Loucy (cell line): ENCODE measurements at regions not wholly inside any gene's neighbourhood (a gene's known extent, or its start where the extent isn't known, plus 50 kb on each side); places are given as distances from the start of the nearest gene placed in this dataset.

ENCODE experiments used
- H2AFZ ChIP-seq: fragments of 200-600 bp; sonication (generic); 2 replicates; pipeline ENCODE4 v1.6.0; 2016; ENCODE audit warnings: antibody characterized with exemption, mild to moderate bottlenecking, low read length, moderate library complexity
- H3F3A ChIP-seq: fragments of 200-600 bp; 2 replicates; pipeline ENCODE4 v1.6.0; 2016; ENCODE audit warnings: antibody characterized with exemption, low read depth, mild to moderate bottlenecking
- H3K27me3 ChIP-seq: fragments of 200-600 bp; sonication (generic); 2 replicates; pipeline ENCODE4 v1.6.1; 2014; ENCODE audit warnings: low read length, mild to moderate bottlenecking; ENCODE audit not compliant: insufficient read depth, poor library complexity, severe bottlenecking
- H3K36me3 ChIP-seq: fragments of 200-600 bp; sonication (generic); 2 replicates; pipeline ENCODE4 v1.6.1; 2016; ENCODE audit warnings: low read length; ENCODE audit not compliant: insufficient read depth
- H3K4me1 ChIP-seq: fragments of 200-600 bp; sonication (generic); 2 replicates; pipeline ENCODE4 v1.5.1; 2014; ENCODE audit warnings: low read length, mild to moderate bottlenecking; ENCODE audit not compliant: insufficient read depth, poor library complexity, severe bottlenecking
- H3K4me2 ChIP-seq: fragments of 200-600 bp; sonication (generic); 2 replicates; pipeline ENCODE4 v1.6.0; 2014; ENCODE audit warnings: antibody characterized with exemption, low read length, low read depth, mild to moderate bottlenecking; ENCODE audit not compliant: poor library complexity, severe bottlenecking
- H3K4me3 ChIP-seq: fragments of 200-600 bp; sonication (generic); 2 replicates; pipeline ENCODE4 v1.5.1; 2014; ENCODE audit warnings: low read length, mild to moderate bottlenecking, mixed read lengths; ENCODE audit not compliant: poor library complexity, severe bottlenecking
- H3K79me2 ChIP-seq: fragments of 200-600 bp; sonication (generic); 2 replicates; pipeline ENCODE4 v1.6.1; 2014; ENCODE audit warnings: low read length; ENCODE audit not compliant: insufficient read depth
- H3K9ac ChIP-seq: fragments of 200-600 bp; sonication (generic); 2 replicates; pipeline ENCODE4 v1.6.0; 2014; ENCODE audit warnings: mild to moderate bottlenecking, low read depth, low read length, moderate library complexity; ENCODE audit not compliant: poor library complexity, severe bottlenecking
- H3K9me2 ChIP-seq: fragments of 200-600 bp; sonication (generic); replicated peaks from 2 replicates; pipeline ENCODE4 v1.6.1; 2016; ENCODE audit warnings: low read depth, low read length, mixed read lengths
- H3K9me3 ChIP-seq: fragments of 200-600 bp; sonication (generic); 2 replicates; pipeline ENCODE4 v1.6.1; 2014; ENCODE audit warnings: mild to moderate bottlenecking, antibody characterized with exemption, low read length, low read depth; ENCODE audit not compliant: insufficient read depth
- H4K20me1 ChIP-seq: fragments of 200-600 bp; sonication (generic); 2 replicates; pipeline ENCODE4 v1.6.0; 2014; ENCODE audit warnings: antibody characterized with exemption, low read length, mild to moderate bottlenecking; ENCODE audit not compliant: insufficient read depth, poor library complexity, severe bottlenecking
- CTCF ChIP-seq: fragments of 200-600 bp; sonication (generic); conservative IDR thresholded peaks from 2 replicates; pipeline ENCODE4 v1.5.1; 2014; ENCODE audit warnings: mild to moderate bottlenecking, antibody characterized with exemption, low read length
- EZH2phosphoT487 ChIP-seq: fragments of 200-600 bp; IDR thresholded peaks from 2 replicates; pipeline ENCODE4 v1.6.1; 2018; ENCODE audit warnings: antibody characterized with exemption, mild to moderate bottlenecking, moderate library complexity, borderline replicate concordance

- Histone ChIP-seq H3K4me2 (no peak overlapping the region), H3K79me2 (no peaks in the 10 kb centered on the region), H3K4me1 (no peaks in the 10 kb centered on the region), H3F3A (no peaks in the 10 kb centered on the region), H3K9me2 (no peaks in the 10 kb centered on the region), H3K9ac (no peak overlapping the region), H2AFZ (no peak overlapping the region), H3K4me3 (no peak overlapping the region), H3K36me3 (no peaks in the 10 kb centered on the region), H4K20me1 (no peaks in the 10 kb centered on the region), H3K9me3 (no peaks in the 10 kb centered on the region), H3K27me3 (no peaks in the 10 kb centered on the region)
- no peak for TF ChIP-seq CTCF
- TF ChIP-seq EZH2phosphoT487, result no peak
Measured at GRCh38 chr3:159841766-159842165, 146.9 kb upstream of the IL12A start.

GRCh38 chr3:159843840-159844730 is 144.6 kb upstream of the IL12A start:
- Histone ChIP-seq H3K79me2 (no peaks in the 10 kb centered on the region), H4K20me1 (no peaks in the 10 kb centered on the region), H3K4me3 (no peak overlapping the region), H3K9me2 (no peaks in the 10 kb centered on the region), H3K9ac (no peak overlapping the region), H3K9me3 (no peaks in the 10 kb centered on the region), H3K4me1 (no peaks in the 10 kb centered on the region), H3K4me2 (no peak overlapping the region), H2AFZ (0 out of 2 replicates have a peak overlapping the region, but pooled peaks have one; percentile 15), H3F3A (no peaks in the 10 kb centered on the region), H3K36me3 (no peaks in the 10 kb centered on the region), H3K27me3 (no peaks in the 10 kb centered on the region)
- TF ChIP-seq CTCF (no peak), EZH2phosphoT487 (no peak)

- no peaks in the 10 kb centered on the region for H3K4me1 ChIP-seq
- no peak overlapping the region for H3K4me3 ChIP-seq
- H3K9ac ChIP-seq, result no peak overlapping the region
- H2AFZ ChIP-seq, result no peak overlapping the region
- H3K36me3 ChIP-seq, result no peaks in the 10 kb centered on the region
- H3K79me2 ChIP-seq, result no peaks in the 10 kb centered on the region
- no peaks in the 10 kb centered on the region for H3K27me3 ChIP-seq
- no peak overlapping the region for H3K4me2 ChIP-seq
- H4K20me1 ChIP-seq, result no peaks in the 10 kb centered on the region
- H3K9me3 ChIP-seq, result no peaks in the 10 kb centered on the region
- no peaks in the 10 kb centered on the region for H3K9me2 ChIP-seq
- H3F3A ChIP-seq, result no peaks in the 10 kb centered on the region
- no peak for TF ChIP-seq EZH2phosphoT487
- no peak for TF ChIP-seq CTCF
Measured at GRCh38 chr3:159844801-159845261, 143.8 kb upstream of the IL12A start.
